ENCODE measurements at regions not wholly inside any gene's neighbourhood (a gene's known extent, or its start where the extent isn't known, plus 50 kb on each side); places are given as distances from the start of the nearest gene placed in this dataset.

DNA sequence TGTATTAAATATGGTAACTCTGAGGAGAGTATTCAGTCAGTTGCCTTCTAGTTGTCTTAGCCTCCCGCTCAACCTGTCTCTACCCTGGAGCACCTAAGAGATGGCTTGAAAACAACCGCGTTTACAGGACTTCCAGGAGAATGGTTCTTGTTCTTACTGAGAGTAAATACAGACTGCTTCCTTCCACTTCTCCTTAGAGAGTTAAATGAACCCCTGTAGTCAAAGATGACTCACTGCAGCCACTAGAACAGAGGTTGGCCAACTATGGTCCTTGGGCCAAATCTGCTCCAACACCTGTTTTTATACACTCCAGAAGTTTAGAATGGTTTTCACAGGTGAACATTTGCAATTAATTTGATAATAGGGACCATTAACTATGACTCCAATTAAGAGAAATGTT, 60.1 kb upstream of the ASB17 start:
- H3K4me1 ChIP-seq (ENCODE audit: insufficient read depth, low read length, poor library complexity, severe bottlenecking) = no peaks in the 10 kb centered on the region
- no peak overlapping the region for H2AFZ ChIP-seq (ENCODE audit: low read length)
- H3K9ac ChIP-seq (ENCODE audit: low read depth, low read length, poor library complexity, severe bottlenecking) = no peak overlapping the region
- H3K9me2 ChIP-seq (replicated peaks; ENCODE audit: low read depth, low read length) = no peaks in the 10 kb centered on the region
- no peaks in the 10 kb centered on the region for H3K79me2 ChIP-seq (ENCODE audit: insufficient read depth, low read length)
- H3F3A ChIP-seq (ENCODE audit: low read depth) = no peaks in the 10 kb centered on the region
- no peaks in the 10 kb centered on the region for H3K27me3 ChIP-seq (ENCODE audit: insufficient read depth, low read length, poor library complexity, severe bottlenecking)
- no peaks in the 10 kb centered on the region for H3K36me3 ChIP-seq (ENCODE audit: insufficient read depth, low read length)
- no peak overlapping the region for H3K4me2 ChIP-seq (ENCODE audit: low read depth, low read length, poor library complexity, severe bottlenecking)
- no peak overlapping the region for H3K4me3 ChIP-seq (ENCODE audit: low read length, poor library complexity, severe bottlenecking)
- H4K20me1 ChIP-seq (ENCODE audit: insufficient read depth, low read length, poor library complexity, severe bottlenecking) = no peaks in the 10 kb centered on the region
- TF ChIP-seq, protein P1, sequence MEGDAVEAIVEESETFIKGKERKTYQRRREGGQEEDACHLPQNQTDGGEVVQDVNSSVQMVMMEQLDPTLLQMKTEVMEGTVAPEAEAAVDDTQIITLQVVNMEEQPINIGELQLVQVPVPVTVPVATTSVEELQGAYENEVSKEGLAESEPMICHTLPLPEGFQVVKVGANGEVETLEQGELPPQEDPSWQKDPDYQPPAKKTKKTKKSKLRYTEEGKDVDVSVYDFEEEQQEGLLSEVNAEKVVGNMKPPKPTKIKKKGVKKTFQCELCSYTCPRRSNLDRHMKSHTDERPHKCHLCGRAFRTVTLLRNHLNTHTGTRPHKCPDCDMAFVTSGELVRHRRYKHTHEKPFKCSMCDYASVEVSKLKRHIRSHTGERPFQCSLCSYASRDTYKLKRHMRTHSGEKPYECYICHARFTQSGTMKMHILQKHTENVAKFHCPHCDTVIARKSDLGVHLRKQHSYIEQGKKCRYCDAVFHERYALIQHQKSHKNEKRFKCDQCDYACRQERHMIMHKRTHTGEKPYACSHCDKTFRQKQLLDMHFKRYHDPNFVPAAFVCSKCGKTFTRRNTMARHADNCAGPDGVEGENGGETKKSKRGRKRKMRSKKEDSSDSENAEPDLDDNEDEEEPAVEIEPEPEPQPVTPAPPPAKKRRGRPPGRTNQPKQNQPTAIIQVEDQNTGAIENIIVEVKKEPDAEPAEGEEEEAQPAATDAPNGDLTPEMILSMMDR (conservative IDR thresholded peaks at IDR 0.05; ENCODE audit: low read length) = no peak
- TF ChIP-seq EZH2phosphoT487 (IDR thresholded peaks at IDR 0.05; ENCODE audit: borderline replicate concordance) = no peak
- H3K9me3 ChIP-seq (ENCODE audit: insufficient read depth, low read depth, low read length) = no peaks in the 10 kb centered on the region

DNA sequence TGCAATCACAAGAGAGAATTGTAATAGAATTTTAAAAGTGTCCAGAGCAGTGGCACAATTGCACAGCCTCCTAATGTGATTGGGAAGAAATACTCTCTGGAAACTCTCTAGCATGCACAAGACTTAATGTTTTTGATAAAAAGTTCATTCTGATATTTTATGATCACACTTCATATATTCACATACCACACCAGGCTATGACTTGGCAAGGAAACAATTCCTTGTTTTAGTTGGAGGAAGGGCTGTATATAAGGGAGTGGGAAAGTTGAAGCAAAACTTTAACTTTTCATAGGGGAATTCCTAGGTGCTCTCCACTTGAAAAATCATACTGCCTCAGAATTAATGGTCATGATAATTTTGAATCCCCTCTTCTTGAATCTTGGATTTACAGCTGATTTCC, 61.5 kb upstream of the ASB17 start:
- no peaks in the 10 kb centered on the region for H3K9me2 ChIP-seq (replicated peaks; ENCODE audit: low read depth, low read length)

DNA sequence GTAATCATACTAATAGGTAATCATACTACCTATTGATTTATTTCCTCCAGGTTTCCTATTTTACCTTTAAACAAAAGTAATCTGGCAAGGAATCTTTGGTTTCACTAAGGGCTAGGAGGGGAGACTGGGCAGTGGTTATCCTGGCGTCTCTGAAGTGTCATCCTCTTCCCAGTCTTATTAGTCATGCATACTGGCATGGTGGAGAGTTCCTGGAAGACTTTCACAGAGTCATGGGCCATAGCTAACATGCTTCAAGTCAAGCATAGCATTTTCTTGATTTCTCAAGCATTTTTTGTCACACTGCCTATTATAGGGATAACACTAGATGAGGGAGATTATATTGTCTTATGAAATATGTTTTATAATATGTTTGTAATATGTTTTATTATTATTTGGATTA, 64.0 kb upstream of the ASB17 start:
- no peaks in the 10 kb centered on the region for H3F3A ChIP-seq (ENCODE audit: low read depth)

More for the DNA sequence above, 61.5 kb upstream of the ASB17 start:
- Histone ChIP-seq H3K27me3 (ENCODE audit: insufficient read depth, low read length, poor library complexity, severe bottlenecking) (no peaks in the 10 kb centered on the region), H3K4me1 (ENCODE audit: insufficient read depth, low read length, poor library complexity, severe bottlenecking) (no peaks in the 10 kb centered on the region), H3K4me3 (ENCODE audit: low read length, poor library complexity, severe bottlenecking) (no peak overlapping the region), H3F3A (ENCODE audit: low read depth) (no peaks in the 10 kb centered on the region), H3K79me2 (ENCODE audit: insufficient read depth, low read length) (no peaks in the 10 kb centered on the region), H3K9me3 (ENCODE audit: insufficient read depth, low read depth, low read length) (no peaks in the 10 kb centered on the region), H4K20me1 (ENCODE audit: insufficient read depth, low read length, poor library complexity, severe bottlenecking) (no peaks in the 10 kb centered on the region), H3K4me2 (ENCODE audit: low read depth, low read length, poor library complexity, severe bottlenecking) (no peak overlapping the region), H3K9ac (ENCODE audit: low read depth, low read length, poor library complexity, severe bottlenecking) (no peak overlapping the region), H3K36me3 (ENCODE audit: insufficient read depth, low read length) (no peaks in the 10 kb centered on the region), H2AFZ (ENCODE audit: low read length) (no peak overlapping the region)
- TF ChIP-seq EZH2phosphoT487 (IDR thresholded peaks at IDR 0.05; ENCODE audit: borderline replicate concordance) = no peak
- TF ChIP-seq, protein P1 (conservative IDR thresholded peaks at IDR 0.05; ENCODE audit: low read length) = no peak

More for the DNA sequence above, 64.0 kb upstream of the ASB17 start:
- no peaks in the 10 kb centered on the region for H3K9me3 ChIP-seq (ENCODE audit: insufficient read depth, low read depth, low read length)
- H3K4me1 ChIP-seq (ENCODE audit: insufficient read depth, low read length, poor library complexity, severe bottlenecking) = no peaks in the 10 kb centered on the region
- no peak overlapping the region for H3K4me3 ChIP-seq (ENCODE audit: low read length, poor library complexity, severe bottlenecking)
- no peak overlapping the region for H3K4me2 ChIP-seq (ENCODE audit: low read depth, low read length, poor library complexity, severe bottlenecking)
- H3K9ac ChIP-seq (ENCODE audit: low read depth, low read length, poor library complexity, severe bottlenecking) = no peak overlapping the region
- H3K36me3 ChIP-seq (ENCODE audit: insufficient read depth, low read length) = no peaks in the 10 kb centered on the region
- no peaks in the 10 kb centered on the region for H4K20me1 ChIP-seq (ENCODE audit: insufficient read depth, low read length, poor library complexity, severe bottlenecking)
- no peaks in the 10 kb centered on the region for H3K27me3 ChIP-seq (ENCODE audit: insufficient read depth, low read length, poor library complexity, severe bottlenecking)
- TF ChIP-seq EZH2phosphoT487 (IDR thresholded peaks at IDR 0.05; ENCODE audit: borderline replicate concordance) = no peak
- TF ChIP-seq, protein P1 (conservative IDR thresholded peaks at IDR 0.05; ENCODE audit: low read length) = no peak
- H3K79me2 ChIP-seq (ENCODE audit: insufficient read depth, low read length) = no peaks in the 10 kb centered on the region
- H3K9me2 ChIP-seq (replicated peaks; ENCODE audit: low read depth, low read length) = no peaks in the 10 kb centered on the region
- H2AFZ ChIP-seq (ENCODE audit: low read length) = no peak overlapping the region

Data from Loucy (cell line).